ENCODE measurements at regions not wholly inside any gene's neighbourhood (a gene's known extent, or its start where the extent isn't known, plus 50 kb on each side); places are given as distances from the start of the nearest gene placed in this dataset.
"Not testable (repeated sequence)": the region's sequence is repeated elsewhere in the genome, so short reads cannot be mapped to it uniquely, and the experiment has no call there.

- DNase-seq (ENCODE audit: low spot score) = no peak
Measured at GRCh38 chr2:375956-376307, 88.0 kb upstream of the ALKAL2 start.

- no peak for DNase-seq (ENCODE audit: low spot score)
Measured at GRCh38 chr2:375270-375955, 87.5 kb upstream of the ALKAL2 start.

DNA sequence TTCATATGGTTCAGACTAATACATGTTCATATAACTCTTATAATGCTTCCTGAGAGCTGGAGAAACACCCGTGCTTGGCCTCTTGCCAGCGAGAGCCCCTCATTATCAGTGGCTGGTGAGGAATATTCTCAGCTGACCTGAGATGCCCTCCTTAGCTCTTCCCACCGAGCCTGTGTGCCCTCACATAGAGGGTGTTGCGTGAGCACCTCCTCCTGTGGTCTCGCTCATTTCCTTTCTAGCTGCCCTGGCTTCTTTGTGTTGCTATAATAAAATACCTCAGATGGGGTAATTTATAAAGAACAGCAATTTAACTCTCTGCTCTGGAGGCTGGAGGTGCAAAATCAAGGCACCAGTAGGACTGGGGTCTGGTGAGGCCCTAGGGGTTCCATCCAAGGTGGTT, 80.5 kb upstream of the ALKAL2 start:
- no peak for DNase-seq (ENCODE audit: low spot score)

GRCh38 chr2:367246-367645, 79.4 kb upstream of the ALKAL2 start:
- DNase-seq (ENCODE audit: low spot score) = no peak

GRCh38 chr2:366706-367105, 78.8 kb upstream of the ALKAL2 start:
- DNase-seq (ENCODE audit: low spot score) = no peak

- DNase-seq (ENCODE audit: low spot score) = no peak
Measured at GRCh38 chr2:365367-366275, 77.7 kb upstream of the ALKAL2 start.

GRCh38 chr2:363824-364470, 76.1 kb upstream of the ALKAL2 start:
- no peak for DNase-seq (ENCODE audit: low spot score)

- no peak for DNase-seq (ENCODE audit: low spot score)
Measured at GRCh38 chr2:362924-363323, 75.0 kb upstream of the ALKAL2 start.

- no peak for DNase-seq (ENCODE audit: low spot score)
Measured at GRCh38 chr2:360124-360523, 72.2 kb upstream of the ALKAL2 start.

- no peak for DNase-seq (ENCODE audit: low spot score)
Measured at GRCh38 chr2:359047-359446, 71.2 kb upstream of the ALKAL2 start.

DNA sequence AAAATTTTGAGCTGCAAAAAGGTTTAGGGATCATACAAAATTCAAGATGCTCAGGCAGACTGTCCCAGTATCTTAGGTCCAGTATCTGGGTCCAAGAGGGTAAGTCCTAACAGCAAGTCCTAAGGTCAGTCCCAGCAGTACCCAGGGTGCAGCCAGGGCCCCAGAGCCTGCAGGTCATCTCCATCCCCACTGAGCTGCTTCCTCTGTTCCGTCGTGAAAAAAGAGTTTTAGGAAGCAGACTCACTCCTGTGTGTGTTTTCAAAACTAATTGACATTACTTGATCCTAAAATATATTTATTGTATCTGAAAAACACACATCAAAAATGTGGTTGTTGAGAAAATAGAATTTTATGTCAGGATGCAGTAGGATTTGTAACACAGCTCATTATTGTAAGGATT, 69.9 kb upstream of the ALKAL2 start:
- no peak for DNase-seq (ENCODE audit: low spot score)

- not testable (repeated sequence) for DNase-seq (ENCODE audit: low spot score)
Measured at GRCh38 chr2:356304-356703, 68.4 kb upstream of the ALKAL2 start.

GRCh38 chr2:355773-356172, 67.9 kb upstream of the ALKAL2 start:
- no peak for DNase-seq (ENCODE audit: low spot score)

DNA sequence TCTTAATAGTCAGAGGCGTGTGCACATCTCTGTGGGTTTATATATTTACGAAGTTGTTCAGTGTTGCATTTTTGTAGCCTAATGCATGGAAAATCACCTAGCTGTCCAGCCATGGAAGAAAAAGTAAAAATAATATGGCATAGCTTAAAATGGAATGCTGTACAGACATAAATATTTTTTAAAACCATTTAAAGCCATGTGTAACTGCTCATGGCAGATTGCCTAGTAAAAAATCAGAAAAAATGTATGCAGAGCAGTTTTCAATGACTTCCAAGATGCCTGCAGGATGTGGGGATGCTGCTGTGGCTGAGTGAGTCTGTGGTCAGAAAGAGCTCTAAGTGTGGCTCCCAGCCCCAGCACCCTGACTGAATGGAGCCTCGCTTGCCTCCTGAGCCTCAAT, 64.8 kb upstream of the ALKAL2 start:
- no peak for DNase-seq (ENCODE audit: low spot score)

DNA sequence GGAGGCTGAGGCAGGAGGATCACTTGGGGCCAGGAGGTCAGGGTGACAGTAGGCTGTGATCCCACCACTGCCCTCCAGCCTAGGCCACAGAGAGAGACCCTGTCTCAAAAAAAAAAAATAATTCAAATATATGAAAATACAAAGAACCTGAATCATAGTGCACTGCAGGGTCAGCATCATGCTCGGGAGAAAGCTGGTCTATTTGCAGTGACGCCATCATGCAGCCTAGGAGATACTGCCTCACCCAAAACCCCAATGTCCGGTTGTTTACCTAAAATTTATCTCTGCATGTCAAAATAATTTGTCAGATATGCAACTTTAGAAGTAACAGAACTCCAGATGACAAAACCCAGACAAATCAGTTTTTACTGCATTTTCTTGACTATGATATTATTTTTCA, 61.5 kb upstream of the ALKAL2 start:
- DNase-seq (ENCODE audit: low spot score) = no peak

GRCh38 chr2:348361-348916, 60.5 kb upstream of the ALKAL2 start:
- DNase-seq (ENCODE audit: low spot score) = no peak

GRCh38 chr2:344811-345210, 56.9 kb upstream of the ALKAL2 start:
- no peak for DNase-seq (ENCODE audit: low spot score)

- DNase-seq (ENCODE audit: low spot score) = no peak
Measured at GRCh38 chr2:343355-343754, 55.5 kb upstream of the ALKAL2 start.

DNA sequence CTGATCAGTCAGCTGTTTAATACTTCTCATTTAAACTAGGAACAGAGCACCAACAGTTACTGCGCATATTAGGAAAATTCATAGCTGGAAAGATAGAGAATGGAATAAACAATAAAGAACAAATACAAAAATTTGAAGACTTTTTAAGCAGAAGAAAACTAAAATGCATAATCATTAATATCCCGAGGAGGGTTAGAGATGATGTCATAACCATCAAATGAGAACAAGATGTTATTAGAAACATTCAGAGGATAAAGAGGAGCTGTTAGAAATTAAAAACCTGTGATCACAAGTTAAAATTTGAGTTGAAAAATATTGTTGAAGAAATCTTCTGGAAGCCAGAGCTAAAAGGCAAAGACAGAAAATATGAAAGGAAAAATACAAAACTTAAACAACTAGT, 54.0 kb upstream of the ALKAL2 start:
- no peak for DNase-seq (ENCODE audit: low spot score)

GRCh38 chr2:341017-341542, 53.2 kb upstream of the ALKAL2 start:
- no peak for DNase-seq (ENCODE audit: low spot score)
